HepG2 (cell line): ENCODE measurements at regions not wholly inside any gene's neighbourhood (a gene's known extent, or its start where the extent isn't known, plus 50 kb on each side); places are given as distances from the start of the nearest gene placed in this dataset.

Experiments used
- CBX5 ChIP-seq: sonication (generic); formaldehyde crosslinking; IDR thresholded peaks from 2 replicates; pipeline ENCODE4 v1.4.0; 2020; ENCODE audit warnings: missing genetic modification reagents, borderline replicate concordance
- ELF4 ChIP-seq: sonication (generic); formaldehyde crosslinking; IDR thresholded peaks from 2 replicates; pipeline ENCODE4 v1.5.0; 2020; ENCODE audit warnings: missing genetic modification reagents, mild to moderate bottlenecking, moderate library complexity, borderline replicate concordance
- NFYB ChIP-seq: sonication (generic); formaldehyde crosslinking; IDR thresholded peaks from 2 replicates; pipeline ENCODE4 v1.4.0; 2020; ENCODE audit warnings: missing genetic modification reagents
- POLR2AphosphoS5 ChIP-seq: IDR thresholded peaks from 2 replicates; pipeline ENCODE4 v1.6.1; 2012; ENCODE audit warnings: low read depth, low read length
- SIN3A ChIP-seq: IDR thresholded peaks from 2 replicates; pipeline ENCODE4 v1.6.1; 2011; ENCODE audit warnings: low read depth, mild to moderate bottlenecking, control low read depth, low read length, borderline replicate concordance
- TAF1 ChIP-seq: sonication (generic); formaldehyde crosslinking; IDR thresholded peaks from 2 replicates; pipeline ENCODE4 v1.4.0; 2020; ENCODE audit warnings: missing genetic modification reagents
- TF ChIP-seq, protein P1 (sequence below), 2 experiments: IDR thresholded peaks; 2 replicates each; pipeline ENCODE4 v1.6.1; 2011 to 2012; ENCODE audit warnings: low read length in 2 of 2, borderline replicate concordance in 1 of 2, low read depth in 1 of 2, mild to moderate bottlenecking in 1 of 2, moderate library complexity in 1 of 2
- TF ChIP-seq, protein P2 (sequence below): sonication (generic); formaldehyde crosslinking; IDR thresholded peaks from 2 replicates; pipeline ENCODE4 v1.5.0; 2020; ENCODE audit warnings: mild to moderate bottlenecking, missing genetic modification reagents, moderate library complexity
- TF ChIP-seq, protein P3 (sequence below): sonication (generic); formaldehyde crosslinking; IDR thresholded peaks from 2 replicates; pipeline ENCODE4 v1.8.1; 2022; ENCODE audit warnings: mild to moderate bottlenecking, missing genetic modification reagents
- TF ChIP-seq, protein P4 (sequence below): sonication (generic); formaldehyde crosslinking; IDR thresholded peaks from 2 replicates; pipeline ENCODE4 v1.4.0; 2020; ENCODE audit warnings: mild to moderate bottlenecking, low read depth, missing genetic modification reagents

DNA sequence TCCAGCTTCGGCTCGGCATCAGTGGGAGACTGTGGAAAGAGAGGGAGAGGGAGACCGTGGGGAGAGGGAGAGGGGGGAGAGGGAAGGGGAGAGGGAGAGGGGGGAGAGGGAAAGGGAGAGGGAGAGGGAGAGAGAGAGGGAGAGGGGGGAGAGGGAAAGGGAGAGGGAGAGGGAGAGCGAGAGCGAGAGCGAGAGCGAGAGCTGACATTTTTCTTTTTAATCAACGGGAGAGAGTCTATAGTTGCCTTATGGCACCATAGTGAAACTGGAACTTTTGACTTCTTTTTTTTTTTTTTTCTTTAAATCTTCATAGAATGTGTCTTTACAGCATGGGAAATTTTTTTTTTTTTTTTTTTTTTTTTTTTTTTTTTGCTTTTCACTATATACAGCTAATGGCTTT is 94.7 kb upstream of the NUDT6 start:
- TF ChIP-seq TAF1 (CRISPR knock-in tag) (no peak), NFYB (no peak), SIN3A (no peak), CBX5 (CRISPR knock-in tag) (no peak), POLR2AphosphoS5 (no peak), ELF4 (no peak)
- TF ChIP-seq, protein P1, sequence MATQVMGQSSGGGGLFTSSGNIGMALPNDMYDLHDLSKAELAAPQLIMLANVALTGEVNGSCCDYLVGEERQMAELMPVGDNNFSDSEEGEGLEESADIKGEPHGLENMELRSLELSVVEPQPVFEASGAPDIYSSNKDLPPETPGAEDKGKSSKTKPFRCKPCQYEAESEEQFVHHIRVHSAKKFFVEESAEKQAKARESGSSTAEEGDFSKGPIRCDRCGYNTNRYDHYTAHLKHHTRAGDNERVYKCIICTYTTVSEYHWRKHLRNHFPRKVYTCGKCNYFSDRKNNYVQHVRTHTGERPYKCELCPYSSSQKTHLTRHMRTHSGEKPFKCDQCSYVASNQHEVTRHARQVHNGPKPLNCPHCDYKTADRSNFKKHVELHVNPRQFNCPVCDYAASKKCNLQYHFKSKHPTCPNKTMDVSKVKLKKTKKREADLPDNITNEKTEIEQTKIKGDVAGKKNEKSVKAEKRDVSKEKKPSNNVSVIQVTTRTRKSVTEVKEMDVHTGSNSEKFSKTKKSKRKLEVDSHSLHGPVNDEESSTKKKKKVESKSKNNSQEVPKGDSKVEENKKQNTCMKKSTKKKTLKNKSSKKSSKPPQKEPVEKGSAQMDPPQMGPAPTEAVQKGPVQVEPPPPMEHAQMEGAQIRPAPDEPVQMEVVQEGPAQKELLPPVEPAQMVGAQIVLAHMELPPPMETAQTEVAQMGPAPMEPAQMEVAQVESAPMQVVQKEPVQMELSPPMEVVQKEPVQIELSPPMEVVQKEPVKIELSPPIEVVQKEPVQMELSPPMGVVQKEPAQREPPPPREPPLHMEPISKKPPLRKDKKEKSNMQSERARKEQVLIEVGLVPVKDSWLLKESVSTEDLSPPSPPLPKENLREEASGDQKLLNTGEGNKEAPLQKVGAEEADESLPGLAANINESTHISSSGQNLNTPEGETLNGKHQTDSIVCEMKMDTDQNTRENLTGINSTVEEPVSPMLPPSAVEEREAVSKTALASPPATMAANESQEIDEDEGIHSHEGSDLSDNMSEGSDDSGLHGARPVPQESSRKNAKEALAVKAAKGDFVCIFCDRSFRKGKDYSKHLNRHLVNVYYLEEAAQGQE (IDR thresholded peaks at IDR 0.05; ENCODE audit: borderline replicate concordance in 1 of 2, low read depth in 1 of 2, low read length in 2 of 2) = no peak
- TF ChIP-seq, protein P2, sequence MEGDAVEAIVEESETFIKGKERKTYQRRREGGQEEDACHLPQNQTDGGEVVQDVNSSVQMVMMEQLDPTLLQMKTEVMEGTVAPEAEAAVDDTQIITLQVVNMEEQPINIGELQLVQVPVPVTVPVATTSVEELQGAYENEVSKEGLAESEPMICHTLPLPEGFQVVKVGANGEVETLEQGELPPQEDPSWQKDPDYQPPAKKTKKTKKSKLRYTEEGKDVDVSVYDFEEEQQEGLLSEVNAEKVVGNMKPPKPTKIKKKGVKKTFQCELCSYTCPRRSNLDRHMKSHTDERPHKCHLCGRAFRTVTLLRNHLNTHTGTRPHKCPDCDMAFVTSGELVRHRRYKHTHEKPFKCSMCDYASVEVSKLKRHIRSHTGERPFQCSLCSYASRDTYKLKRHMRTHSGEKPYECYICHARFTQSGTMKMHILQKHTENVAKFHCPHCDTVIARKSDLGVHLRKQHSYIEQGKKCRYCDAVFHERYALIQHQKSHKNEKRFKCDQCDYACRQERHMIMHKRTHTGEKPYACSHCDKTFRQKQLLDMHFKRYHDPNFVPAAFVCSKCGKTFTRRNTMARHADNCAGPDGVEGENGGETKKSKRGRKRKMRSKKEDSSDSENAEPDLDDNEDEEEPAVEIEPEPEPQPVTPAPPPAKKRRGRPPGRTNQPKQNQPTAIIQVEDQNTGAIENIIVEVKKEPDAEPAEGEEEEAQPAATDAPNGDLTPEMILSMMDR (CRISPR knock-in tag) = no peak
- TF ChIP-seq, protein P3, sequence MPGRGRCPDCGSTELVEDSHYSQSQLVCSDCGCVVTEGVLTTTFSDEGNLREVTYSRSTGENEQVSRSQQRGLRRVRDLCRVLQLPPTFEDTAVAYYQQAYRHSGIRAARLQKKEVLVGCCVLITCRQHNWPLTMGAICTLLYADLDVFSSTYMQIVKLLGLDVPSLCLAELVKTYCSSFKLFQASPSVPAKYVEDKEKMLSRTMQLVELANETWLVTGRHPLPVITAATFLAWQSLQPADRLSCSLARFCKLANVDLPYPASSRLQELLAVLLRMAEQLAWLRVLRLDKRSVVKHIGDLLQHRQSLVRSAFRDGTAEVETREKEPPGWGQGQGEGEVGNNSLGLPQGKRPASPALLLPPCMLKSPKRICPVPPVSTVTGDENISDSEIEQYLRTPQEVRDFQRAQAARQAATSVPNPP = no peak
- TF ChIP-seq, protein P4, sequence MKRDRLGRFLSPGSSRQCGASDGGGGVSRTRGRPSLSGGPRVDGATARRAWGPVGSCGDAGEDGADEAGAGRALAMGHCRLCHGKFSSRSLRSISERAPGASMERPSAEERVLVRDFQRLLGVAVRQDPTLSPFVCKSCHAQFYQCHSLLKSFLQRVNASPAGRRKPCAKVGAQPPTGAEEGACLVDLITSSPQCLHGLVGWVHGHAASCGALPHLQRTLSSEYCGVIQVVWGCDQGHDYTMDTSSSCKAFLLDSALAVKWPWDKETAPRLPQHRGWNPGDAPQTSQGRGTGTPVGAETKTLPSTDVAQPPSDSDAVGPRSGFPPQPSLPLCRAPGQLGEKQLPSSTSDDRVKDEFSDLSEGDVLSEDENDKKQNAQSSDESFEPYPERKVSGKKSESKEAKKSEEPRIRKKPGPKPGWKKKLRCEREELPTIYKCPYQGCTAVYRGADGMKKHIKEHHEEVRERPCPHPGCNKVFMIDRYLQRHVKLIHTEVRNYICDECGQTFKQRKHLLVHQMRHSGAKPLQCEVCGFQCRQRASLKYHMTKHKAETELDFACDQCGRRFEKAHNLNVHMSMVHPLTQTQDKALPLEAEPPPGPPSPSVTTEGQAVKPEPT (CRISPR knock-in tag) = no peak
